RWPE2 (cell line): ENCODE measurements at regions not wholly inside any gene's neighbourhood (a gene's known extent, or its start where the extent isn't known, plus 50 kb on each side); places are given as distances from the start of the nearest gene placed in this dataset.

Experiments
- ATAC-seq: fragments of 200-7000 bp; cut with Tn5 transposase; 3 replicates; pipeline ENCODE4 v1.9.1; 2021; ENCODE audit warnings: low read depth
- DNase-seq: peaks from one replicate; pipeline ENCODE4 v3.0.0-alpha.2; 2020; ENCODE audit warnings: low spot score
- H3K27ac ChIP-seq: fragments of 450-650 bp; 2 replicates; pipeline ENCODE4 v1.5.1; 2017; ENCODE audit warnings: mild to moderate bottlenecking; ENCODE audit not compliant: poor library complexity, severe bottlenecking
- H3K27me3 ChIP-seq: fragments of 250-450 bp; sonication (Bioruptor Pico); 2 replicates; pipeline ENCODE4 v1.5.1; 2021; ENCODE audit warnings: mild to moderate bottlenecking, moderate library complexity; ENCODE audit not compliant: insufficient read depth, poor library complexity, severe bottlenecking
- H3K36me3 ChIP-seq: fragments of 250-450 bp; sonication (Bioruptor Pico); 2 replicates; pipeline ENCODE4 v1.5.1; 2020; ENCODE audit warnings: low read depth, mild to moderate bottlenecking, moderate library complexity
- H3K4me1 ChIP-seq: fragments of 250-450 bp; sonication (Bioruptor Pico); 2 replicates; pipeline ENCODE4 v1.5.1; 2021; ENCODE audit warnings: mild to moderate bottlenecking, moderate library complexity; ENCODE audit not compliant: insufficient read depth, poor library complexity, severe bottlenecking
- H3K4me3 ChIP-seq: fragments of 250-450 bp; sonication (Bioruptor Pico); 2 replicates; pipeline ENCODE4 v1.5.1; 2021; ENCODE audit warnings: mild to moderate bottlenecking, moderate library complexity; ENCODE audit not compliant: severe bottlenecking
- H3K9me3 ChIP-seq: fragments of 250-450 bp; sonication (Bioruptor Pico); 2 replicates; pipeline ENCODE4 v1.5.1; 2021; ENCODE audit warnings: mild to moderate bottlenecking, moderate library complexity; ENCODE audit not compliant: severe bottlenecking
- CTCF ChIP-seq: fragments of 450-650 bp; IDR thresholded peaks from one replicate; pipeline ENCODE4 v1.5.1; 2017; ENCODE audit warnings: mild to moderate bottlenecking, moderate library complexity; ENCODE audit not compliant: poor library complexity, severe bottlenecking

GRCh38 chr1:163774978-163775620 lies 453.3 kb downstream of the NUF2 start:
- no peak for ATAC-seq
- no peaks in the 10 kb centered on the region for H3K36me3 ChIP-seq
- no peak for DNase-seq
- peaks cover 2% of the 10 kb centered on the region for H3K9me3 ChIP-seq
- no peaks in the 10 kb centered on the region for H3K4me1 ChIP-seq
- H3K27ac ChIP-seq: no peak overlapping the region
- no peaks in the 10 kb centered on the region for H3K27me3 ChIP-seq
- TF ChIP-seq CTCF: no peak
- H3K4me3 ChIP-seq: no peak overlapping the region

- H3K36me3 ChIP-seq: no peaks in the 10 kb centered on the region
- TF ChIP-seq CTCF: no peak
- peaks cover 2% of the 10 kb centered on the region for H3K9me3 ChIP-seq
- DNase-seq (no peak), ATAC-seq (no peak)
- no peaks in the 10 kb centered on the region for H3K4me1 ChIP-seq
- H3K4me3 ChIP-seq: no peak overlapping the region
- H3K27ac ChIP-seq: no peak overlapping the region
- no peaks in the 10 kb centered on the region for H3K27me3 ChIP-seq
These were observed 455.5 kb downstream of the NUF2 start for GRCh38 chr1:163777205-163777604.

GRCh38 chr1:163781146-163781545 lies 459.4 kb downstream of the NUF2 start:
- ATAC-seq (no peak), DNase-seq (no peak)
- no peak for TF ChIP-seq CTCF
- Histone ChIP-seq H3K4me3 (no peak overlapping the region), H3K4me1 (no peaks in the 10 kb centered on the region), H3K9me3 (peaks cover 2% of the 10 kb centered on the region), H3K36me3 (no peaks in the 10 kb centered on the region), H3K27me3 (no peaks in the 10 kb centered on the region), H3K27ac (no peak overlapping the region)

GRCh38 chr1:163785868-163786405 lies 464.2 kb downstream of the NUF2 start:
- no peak for ATAC-seq

More at GRCh38 chr1:163785868-163786405, 464.2 kb downstream of the NUF2 start:
- Histone ChIP-seq H3K4me1 (no peaks in the 10 kb centered on the region), H3K27ac (no peak overlapping the region), H3K36me3 (no peaks in the 10 kb centered on the region), H3K27me3 (no peaks in the 10 kb centered on the region), H3K4me3 (no peak overlapping the region), H3K9me3 (no peaks in the 10 kb centered on the region)
- TF ChIP-seq CTCF: no peak
- no peak for DNase-seq
